OCI-LY3 (cell line): ENCODE measurements at regions not wholly inside any gene's neighbourhood (a gene's known extent, or its start where the extent isn't known, plus 50 kb on each side); places are given as distances from the start of the nearest gene placed in this dataset.
"Not testable (repeated sequence)": the region's sequence is repeated elsewhere in the genome, so short reads cannot be mapped to it uniquely, and the experiment has no call there.

Source experiments
- EZH2phosphoT487 ChIP-seq: fragments of 200-600 bp; shearing (Covaris generic); IDR thresholded peaks from 2 replicates; pipeline ENCODE4 v1.6.1; 2018; ENCODE audit warnings: antibody characterized with exemption, mixed run types, low read depth
- TF ChIP-seq, protein P1 (sequence below): fragments of 200-600, 300-600 bp; sonication (generic); IDR thresholded peaks from 2 replicates; pipeline ENCODE4 v1.5.1; 2014; ENCODE audit warnings: antibody characterized with exemption, low read length, low read depth

DNA sequence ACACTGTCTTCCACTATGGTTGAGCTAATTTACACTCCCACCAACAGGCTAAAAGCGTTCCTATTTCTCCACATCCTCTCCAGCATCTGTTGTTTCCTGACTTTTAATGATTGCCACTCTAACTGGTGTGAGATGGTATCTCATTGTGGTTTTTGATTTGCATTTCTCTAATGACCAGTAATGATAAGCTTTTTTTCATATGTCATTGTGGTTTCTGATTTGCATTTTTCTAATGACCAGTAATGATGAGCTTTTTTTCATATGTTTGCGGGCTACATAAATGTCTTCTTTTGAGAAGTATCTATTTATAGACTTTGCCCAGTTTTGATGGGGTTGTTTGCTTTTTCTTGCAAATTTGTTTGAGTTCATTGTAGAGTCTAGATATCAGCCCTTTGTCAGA lies 68.0 kb upstream of the RASA1 start:
- TF ChIP-seq, protein P1, sequence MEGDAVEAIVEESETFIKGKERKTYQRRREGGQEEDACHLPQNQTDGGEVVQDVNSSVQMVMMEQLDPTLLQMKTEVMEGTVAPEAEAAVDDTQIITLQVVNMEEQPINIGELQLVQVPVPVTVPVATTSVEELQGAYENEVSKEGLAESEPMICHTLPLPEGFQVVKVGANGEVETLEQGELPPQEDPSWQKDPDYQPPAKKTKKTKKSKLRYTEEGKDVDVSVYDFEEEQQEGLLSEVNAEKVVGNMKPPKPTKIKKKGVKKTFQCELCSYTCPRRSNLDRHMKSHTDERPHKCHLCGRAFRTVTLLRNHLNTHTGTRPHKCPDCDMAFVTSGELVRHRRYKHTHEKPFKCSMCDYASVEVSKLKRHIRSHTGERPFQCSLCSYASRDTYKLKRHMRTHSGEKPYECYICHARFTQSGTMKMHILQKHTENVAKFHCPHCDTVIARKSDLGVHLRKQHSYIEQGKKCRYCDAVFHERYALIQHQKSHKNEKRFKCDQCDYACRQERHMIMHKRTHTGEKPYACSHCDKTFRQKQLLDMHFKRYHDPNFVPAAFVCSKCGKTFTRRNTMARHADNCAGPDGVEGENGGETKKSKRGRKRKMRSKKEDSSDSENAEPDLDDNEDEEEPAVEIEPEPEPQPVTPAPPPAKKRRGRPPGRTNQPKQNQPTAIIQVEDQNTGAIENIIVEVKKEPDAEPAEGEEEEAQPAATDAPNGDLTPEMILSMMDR: not testable (repeated sequence)
- TF ChIP-seq EZH2phosphoT487: not testable (repeated sequence)
